H1 (cell line): ENCODE measurements at regions not wholly inside any gene's neighbourhood (a gene's known extent, or its start where the extent isn't known, plus 50 kb on each side); places are given as distances from the start of the nearest gene placed in this dataset.

Experiments
- CTCF ChIA-PET: fragments of 300-600 bp; sonication (Branson Sonifier 250); formaldehyde crosslinking; loops from one replicate; lab custom pipeline; 2021; ENCODE audit not compliant: partially characterized antibody; lab: Charles Lee
- POLR2A ChIA-PET: fragments of 300-600 bp; sonication (Branson Sonifier 250); formaldehyde crosslinking; loops from one replicate; lab custom pipeline; 2021; ENCODE audit warnings: inconsistent platforms; ENCODE audit not compliant: partially characterized antibody; lab: Charles Lee
- DNase-seq, 2 experiments: peaks; one replicate each; pipeline versions ENCODE4 v3.0.0 to v3.0.0-alpha.2; 2010 to 2022; ENCODE audit warnings: low spot score in 2 of 2, low read depth in 1 of 2, mixed read lengths in 1 of 2
- FAIRE-seq: peaks from 2 replicates; lab custom pipeline; 2011; peaks lifted over from hg19 to GRCh38; lab: Jason Lieb, UNC
- H2AFZ ChIP-seq: 2 replicates; pipeline ENCODE4 v1.8.1; 2012; ENCODE audit warnings: low read length, inconsistent platforms
- H2AK5ac ChIP-seq: 2 replicates; pipeline ENCODE4 v1.6.1; 2013; ENCODE audit warnings: low read depth, low read length
- H2BK120ac ChIP-seq: replicated peaks from 2 replicates; pipeline ENCODE3; 2013; ENCODE audit warnings: low read depth, low read length, inconsistent platforms
- H2BK12ac ChIP-seq: 2 replicates; pipeline ENCODE4 v1.6.1; 2013; ENCODE audit warnings: low read depth, low read length
- H2BK15ac ChIP-seq: 2 replicates; pipeline ENCODE4 v1.6.1; 2013; ENCODE audit warnings: low read length
- H2BK20ac ChIP-seq: 2 replicates; pipeline ENCODE4 v1.6.1; 2013; ENCODE audit warnings: low read length
- H2BK5ac ChIP-seq: 2 replicates; pipeline ENCODE4 v1.6.1; 2013; ENCODE audit warnings: low read depth, low read length
- H3K14ac ChIP-seq: 2 replicates; pipeline ENCODE4 v1.6.1; 2013; ENCODE audit warnings: inconsistent platforms; ENCODE audit not compliant: insufficient read length
- H3K18ac ChIP-seq: 2 replicates; pipeline ENCODE4 v1.6.1; 2013; ENCODE audit warnings: low read length; ENCODE audit errors: extremely low read depth
- H3K23ac ChIP-seq: 2 replicates; pipeline ENCODE4 v1.6.1; 2013; ENCODE audit warnings: inconsistent platforms; ENCODE audit not compliant: insufficient read length
- H3K23me2 ChIP-seq: 2 replicates; pipeline ENCODE4 v1.6.1; 2013; ENCODE audit warnings: low read depth, low read length
- H3K27ac ChIP-seq: 2 replicates; pipeline ENCODE4 v1.6.1; 2011; ENCODE audit warnings: low read depth, low read length, inconsistent platforms
- H3K27me3 ChIP-seq, 4 experiments: replicated peaks in 1 of 4; 1 replicate in 1 of 4; 2 replicates in 3 of 4; pipeline versions ENCODE4 v1.6.1 to v1.8.1; 2011 to 2013; ENCODE audit warnings: low read length in 3 of 4, mild to moderate bottlenecking in 3 of 4, inconsistent platforms in 2 of 4, mixed read lengths in 2 of 4, moderate library complexity in 1 of 4; ENCODE audit not compliant: control insufficient read depth in 3 of 4, insufficient read depth in 3 of 4; ENCODE audit errors: extremely low read depth in 1 of 4
- H3K36me3 ChIP-seq, 4 experiments: 2 replicates each; pipeline versions ENCODE4 v1.6.1 to v1.8.1; 2011 to 2013; ENCODE audit warnings: mild to moderate bottlenecking in 4 of 4, low read length in 3 of 4, moderate library complexity in 2 of 4, control low read depth in 1 of 4, inconsistent platforms in 1 of 4; ENCODE audit not compliant: insufficient read depth in 4 of 4, control insufficient read depth in 2 of 4
- H3K4ac ChIP-seq: replicated peaks from 2 replicates; pipeline ENCODE3; 2013; ENCODE audit warnings: low read length, low read depth, mixed read lengths, inconsistent platforms; ENCODE audit not compliant: insufficient read length
- H3K4me1 ChIP-seq, 4 experiments: replicated peaks in 1 of 4; 1 replicate in 1 of 4; 2 replicates in 3 of 4; pipeline versions ENCODE4 v1.6.1 to v1.8.1; 2011 to 2013; ENCODE audit warnings: low read length in 3 of 4, inconsistent platforms in 2 of 4, mixed read lengths in 1 of 4; ENCODE audit not compliant: insufficient read depth in 4 of 4, control insufficient read depth in 3 of 4
- H3K4me2 ChIP-seq, 2 experiments: 2 replicates each; pipeline versions ENCODE4 v1.6.1 to v1.8.1; 2011 to 2013; ENCODE audit warnings: low read depth in 2 of 2, low read length in 2 of 2, control low read depth in 1 of 2, inconsistent platforms in 1 of 2, mild to moderate bottlenecking in 1 of 2; ENCODE audit not compliant: insufficient read depth in 1 of 2
- H3K4me3 ChIP-seq, 4 experiments: fragments of 200-600, 300-600 bp in 1 of 4; sonication (generic), shearing (Covaris generic), sonication (Bioruptor Twin) in 1 of 4; 2 replicates each; pipeline versions ENCODE4 v1.5.1 to v1.8.1; 2011 to 2016; ENCODE audit warnings: low read length in 4 of 4, low read depth in 3 of 4, control low read depth in 2 of 4, inconsistent platforms in 2 of 4, mild to moderate bottlenecking in 2 of 4, mixed read lengths in 1 of 4, moderate library complexity in 1 of 4; ENCODE audit not compliant: insufficient read depth in 2 of 4; ENCODE audit errors: extremely low read depth in 1 of 4
- H3K56ac ChIP-seq: replicated peaks from 2 replicates; pipeline ENCODE3; 2013; ENCODE audit warnings: low read depth, mild to moderate bottlenecking, mixed read lengths, low read length, inconsistent platforms; ENCODE audit not compliant: insufficient read length
- H3K79me1 ChIP-seq: 2 replicates; pipeline ENCODE4 v1.6.1; 2013; ENCODE audit warnings: low read depth, low read length, control low read depth
- H3K79me2 ChIP-seq, 2 experiments: 2 replicates each; pipeline versions ENCODE4 v1.6.1 to v1.8.1; 2012 to 2013; ENCODE audit warnings: low read length in 2 of 2, mild to moderate bottlenecking in 2 of 2, inconsistent platforms in 1 of 2; ENCODE audit not compliant: insufficient read depth in 2 of 2, control insufficient read depth in 1 of 2
- H3K9ac ChIP-seq, 4 experiments: replicated peaks in 1 of 4; 1 replicate in 1 of 4; 2 replicates in 3 of 4; pipeline versions ENCODE4 v1.6.1 to v1.8.1; 2011 to 2013; ENCODE audit warnings: low read depth in 3 of 4, low read length in 3 of 4, control low read depth in 2 of 4, mild to moderate bottlenecking in 2 of 4, moderate library complexity in 2 of 4, inconsistent platforms in 1 of 4; ENCODE audit errors: extremely low read depth in 1 of 4
- H3K9me3 ChIP-seq, 2 experiments: 2 replicates each; pipeline versions ENCODE4 v1.6.1 to v1.8.1; 2012 to 2013; ENCODE audit warnings: mild to moderate bottlenecking in 2 of 2, moderate library complexity in 2 of 2, control low read depth in 1 of 2, inconsistent platforms in 1 of 2, low read depth in 1 of 2, low read length in 1 of 2, mixed read lengths in 1 of 2; ENCODE audit not compliant: insufficient read depth in 2 of 2
- H4K20me1 ChIP-seq, 2 experiments: replicated peaks in 1 of 2; 2 replicates each; pipeline versions ENCODE3 to v1.8.1; 2011 to 2013; ENCODE audit warnings: inconsistent platforms in 2 of 2, low read length in 2 of 2, mild to moderate bottlenecking in 1 of 2; ENCODE audit not compliant: insufficient read depth in 2 of 2, control insufficient read depth in 1 of 2
- H4K5ac ChIP-seq: 2 replicates; pipeline ENCODE4 v1.6.1; 2013; ENCODE audit warnings: low read length, low read depth, mixed read lengths, inconsistent platforms; ENCODE audit not compliant: insufficient read length
- H4K8ac ChIP-seq: 2 replicates; pipeline ENCODE4 v1.8.0; 2013; ENCODE audit warnings: mild to moderate bottlenecking, moderate library complexity, low read length, inconsistent platforms; ENCODE audit not compliant: insufficient read depth; ENCODE audit errors: extremely low read depth
- H4K91ac ChIP-seq: replicated peaks from 2 replicates; pipeline ENCODE3; 2013; ENCODE audit warnings: low read length, mixed read lengths, inconsistent platforms; ENCODE audit not compliant: insufficient read length
- POLR2AphosphoS5 ChIP-seq: IDR thresholded peaks from 2 replicates; pipeline ENCODE4 v1.6.1; 2011; ENCODE audit warnings: low read depth, low read length
- WGBS, 2 experiments: shearing (Covaris generic) in 1 of 2; methylation state at CpG; one replicate each; pipeline versions ENCODE4 v1.1.6 to v1.1.7; 2013 to 2015; ENCODE audit warnings: low lambda C conversion rate in 2 of 2, mixed read lengths in 2 of 2, inconsistent platforms in 1 of 2, low coverage in 1 of 2, missing lambda C conversion rate in 1 of 2; ENCODE audit not compliant: insufficient replicate concordance in 2 of 2, insufficient coverage in 1 of 2, insufficient read length in 1 of 2; ENCODE audit errors: extremely low coverage in 1 of 2, missing lambda C conversion rate in 1 of 2; 5-methylcytosine and 5-hydroxymethylcytosine counted together

GRCh38 chr18:61643884-61644647 lies 248.7 kb downstream of the RNF152 start:
- Histone ChIP-seq H4K20me1 (no peaks in the 10 kb centered on the region), H3K23ac (no peak overlapping the region), H2BK12ac (no peak overlapping the region), H3K23me2 (no peaks in the 10 kb centered on the region), H3K79me1 (no peaks in the 10 kb centered on the region), H4K91ac (no peak overlapping the region), H4K8ac (no peak overlapping the region), H2BK15ac (no peak overlapping the region), H4K5ac (no peak overlapping the region), H3K27me3 (peaks cover 9 to 20% (median 15%) of the 10 kb centered on the region in 4 experiments), H3K18ac (no peak overlapping the region), H3K56ac (no peak overlapping the region), H2AK5ac (no peak overlapping the region), H3K9ac (no peak overlapping the region), H2BK20ac (no peak overlapping the region), H3K79me2 (no peaks in the 10 kb centered on the region), H3K14ac (no peak overlapping the region), H2AFZ (no peak overlapping the region), H3K4me2 (no peak overlapping the region), H2BK5ac (no peak overlapping the region), H3K27ac (no peak overlapping the region), H3K4me1 (peaks cover 0 to 3% (median under 1%) of the 10 kb centered on the region in 4 experiments; a peak in 2 of 7 replicates), H3K4me3 (no peak overlapping the region), H3K36me3 (no peaks in the 10 kb centered on the region), H3K9me3 (no peaks in the 10 kb centered on the region), H3K4ac (no peak overlapping the region), H2BK120ac (no peak overlapping the region)
- ChIA-PET CTCF (interaction anchor here (1.7 kb wide), 1 partner anchor 95 kb away, joined by 4 read pairs; no protein-coding TSS in a partner anchor), POLR2A (no interaction called here)
- DNase-seq = no peak
- no peak for FAIRE-seq
- 79% methylated on average over 8 of the region's 8 CpGs; no CpG with 5 or more reads in 1 of the 2 experiments for whole genome bisulfite sequencing, 2 experiments
- TF ChIP-seq POLR2AphosphoS5 = no peak
